ENCODE measurements at regions not wholly inside any gene's neighbourhood (a gene's known extent, or its start where the extent isn't known, plus 50 kb on each side); places are given as distances from the start of the nearest gene placed in this dataset.

GRCh38 chr14:85316701-85317410, 213.1 kb upstream of the FLRT2 start:
- TF ChIP-seq CTCF (IDR thresholded peaks at IDR 0.05) (no peak), POLR2A (IDR thresholded peaks at IDR 0.05) (no peak)
